GM19328 (cell line): ENCODE measurements at regions not wholly inside any gene's neighbourhood (a gene's known extent, or its start where the extent isn't known, plus 50 kb on each side); places are given as distances from the start of the nearest gene placed in this dataset.
"Not testable (repeated sequence)": the region's sequence is repeated elsewhere in the genome, so short reads cannot be mapped to it uniquely, and the experiment has no call there.

Experiments
- ATAC-seq: cut with Tn5 transposase; IDR thresholded peaks from one replicate; pipeline ENCODE4 v1.9.1; 2021; ENCODE audit warnings: mild to moderate bottlenecking, moderate library complexity; ENCODE audit not compliant: unreplicated experiment

DNA sequence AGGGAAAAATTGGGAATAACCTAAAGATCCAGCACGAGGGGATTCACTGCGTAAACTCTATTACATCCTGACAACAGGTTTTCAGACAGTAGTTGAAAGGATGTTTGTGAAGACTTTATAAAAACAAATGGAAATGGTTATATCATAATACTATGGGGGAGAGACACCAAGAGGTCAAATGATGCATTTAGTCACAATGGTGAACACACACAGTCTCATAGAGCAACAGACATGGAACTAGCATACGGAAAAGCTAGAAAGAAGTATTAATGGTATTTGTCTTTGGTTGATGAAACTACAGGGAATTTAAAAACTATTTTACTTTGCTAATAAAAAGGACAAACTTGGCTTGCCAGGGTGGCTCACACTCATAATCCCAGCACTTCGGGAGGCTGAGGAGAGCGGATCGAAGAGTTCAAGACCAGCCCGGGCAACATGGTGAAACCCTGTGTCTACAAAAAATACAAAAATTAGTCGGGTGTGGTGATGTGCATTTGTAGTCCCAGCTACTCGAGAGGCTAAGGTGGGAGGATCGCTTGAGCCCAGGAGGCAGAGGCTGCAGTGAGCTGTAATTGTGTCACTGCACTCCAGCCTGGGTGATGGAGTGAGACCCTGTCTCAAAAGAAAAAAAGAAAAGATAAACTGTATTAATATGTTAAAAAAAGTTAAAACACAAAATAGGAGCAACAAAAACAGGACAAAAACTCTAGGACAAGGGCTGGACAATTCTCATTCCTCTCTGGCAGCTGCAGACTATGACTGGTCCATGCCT is 94.8 kb downstream of the MYCN start:
- no peak for ATAC-seq

DNA sequence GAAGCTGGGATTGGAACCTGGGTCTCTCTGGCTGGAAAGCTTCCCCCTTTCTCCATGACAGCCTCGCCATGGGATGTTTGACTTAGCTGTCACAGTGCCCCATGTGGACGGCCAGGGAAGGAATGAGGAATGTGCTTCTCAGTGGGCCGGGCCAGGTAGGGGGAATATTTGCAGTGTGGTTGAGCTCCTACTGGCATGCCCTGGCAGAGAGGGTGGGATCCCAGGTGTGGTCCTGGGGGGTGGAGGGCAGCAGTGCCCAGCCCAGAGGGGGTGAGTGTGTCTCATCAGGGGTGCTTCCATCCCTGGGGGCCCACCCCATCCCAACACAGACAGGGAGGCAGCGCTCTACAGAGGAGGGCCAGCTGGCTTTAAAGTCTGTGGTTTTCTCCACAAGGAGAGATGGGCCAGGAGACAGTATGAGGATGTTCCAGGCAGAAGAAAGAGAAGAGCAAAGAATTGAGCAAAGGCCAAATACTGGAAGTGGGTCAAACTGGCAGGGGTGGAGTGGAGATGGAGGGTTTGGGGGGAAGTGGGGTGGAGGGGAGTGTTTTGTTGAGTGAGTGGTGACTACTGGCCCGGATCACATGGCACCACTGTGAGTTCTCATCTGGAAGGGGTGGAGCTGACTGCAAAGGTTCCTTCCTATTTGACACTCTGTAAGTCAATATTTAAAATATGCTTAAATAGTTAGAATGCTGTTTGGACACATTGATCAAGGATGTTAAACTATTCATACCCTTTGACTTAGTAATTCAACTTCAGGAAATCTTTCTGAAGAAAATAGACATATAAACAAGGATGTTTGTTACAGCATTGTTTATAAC is 94.0 kb downstream of the MYCN start:
- no peak for ATAC-seq

DNA sequence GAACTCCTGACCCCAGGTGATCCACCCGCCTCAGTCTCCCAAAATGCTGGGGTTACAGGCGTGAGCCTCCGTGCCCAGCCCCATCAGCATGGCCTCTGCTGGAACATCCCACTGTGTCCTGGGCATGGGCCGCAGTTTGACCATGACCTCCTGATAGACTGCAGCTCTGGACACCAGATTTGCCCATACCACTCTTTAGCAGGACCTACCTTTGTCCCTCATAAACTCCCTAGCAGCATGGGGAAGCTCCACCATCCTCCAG is 92.6 kb downstream of the MYCN start:
- no peak for ATAC-seq

DNA sequence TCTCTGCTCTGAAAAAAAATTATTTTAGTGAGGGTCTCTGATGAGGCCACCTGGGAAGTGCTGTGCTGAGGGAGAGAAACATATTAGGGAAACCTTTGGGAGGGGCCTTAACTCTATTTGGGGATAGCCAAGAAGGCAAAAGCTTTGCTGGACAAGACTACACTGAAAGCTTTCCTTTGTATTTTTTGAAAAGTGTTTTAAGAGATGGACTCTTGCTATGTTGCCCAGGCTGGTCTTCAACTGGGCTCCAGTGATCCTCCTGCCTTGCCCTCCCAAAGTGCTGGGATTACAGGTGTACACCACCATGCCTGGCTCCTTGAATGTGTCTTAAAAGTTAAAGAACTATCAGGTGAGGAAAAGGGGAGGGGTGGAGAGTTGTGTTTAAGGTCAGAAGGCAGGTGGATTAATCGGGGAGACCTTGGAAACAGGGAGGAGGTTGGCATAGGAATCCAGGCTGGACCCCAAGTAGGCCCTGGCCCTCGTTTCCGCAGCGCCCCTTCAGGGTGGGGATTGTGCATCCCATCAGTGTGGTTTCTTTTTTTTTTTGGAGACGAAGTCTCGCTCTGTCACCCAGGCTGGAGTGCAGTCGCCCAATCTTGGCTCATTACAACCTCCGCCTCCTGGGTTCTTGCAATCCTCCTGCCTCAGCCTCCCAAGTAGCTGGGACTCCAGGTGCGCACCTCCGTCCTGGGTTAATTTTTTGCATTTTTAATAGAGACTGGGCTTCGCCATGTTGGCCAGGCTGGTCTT is 92.1 kb downstream of the MYCN start:
- ATAC-seq: no peak

DNA sequence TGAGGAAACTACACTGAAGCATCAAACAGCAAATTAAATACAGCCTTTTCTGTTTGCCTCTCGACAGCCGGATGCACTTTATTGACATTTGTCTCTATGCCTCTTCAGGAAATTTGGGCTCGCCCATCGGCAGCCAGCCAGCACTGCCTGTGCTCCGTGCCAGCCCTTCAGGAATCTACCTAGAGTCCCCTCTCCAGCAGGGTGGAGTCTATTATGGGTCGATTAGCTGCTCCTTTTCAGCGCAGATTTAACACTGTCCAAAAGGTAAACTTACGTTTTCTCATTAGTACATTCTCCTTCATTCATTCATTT is 91.5 kb downstream of the MYCN start:
- no peak for ATAC-seq

DNA sequence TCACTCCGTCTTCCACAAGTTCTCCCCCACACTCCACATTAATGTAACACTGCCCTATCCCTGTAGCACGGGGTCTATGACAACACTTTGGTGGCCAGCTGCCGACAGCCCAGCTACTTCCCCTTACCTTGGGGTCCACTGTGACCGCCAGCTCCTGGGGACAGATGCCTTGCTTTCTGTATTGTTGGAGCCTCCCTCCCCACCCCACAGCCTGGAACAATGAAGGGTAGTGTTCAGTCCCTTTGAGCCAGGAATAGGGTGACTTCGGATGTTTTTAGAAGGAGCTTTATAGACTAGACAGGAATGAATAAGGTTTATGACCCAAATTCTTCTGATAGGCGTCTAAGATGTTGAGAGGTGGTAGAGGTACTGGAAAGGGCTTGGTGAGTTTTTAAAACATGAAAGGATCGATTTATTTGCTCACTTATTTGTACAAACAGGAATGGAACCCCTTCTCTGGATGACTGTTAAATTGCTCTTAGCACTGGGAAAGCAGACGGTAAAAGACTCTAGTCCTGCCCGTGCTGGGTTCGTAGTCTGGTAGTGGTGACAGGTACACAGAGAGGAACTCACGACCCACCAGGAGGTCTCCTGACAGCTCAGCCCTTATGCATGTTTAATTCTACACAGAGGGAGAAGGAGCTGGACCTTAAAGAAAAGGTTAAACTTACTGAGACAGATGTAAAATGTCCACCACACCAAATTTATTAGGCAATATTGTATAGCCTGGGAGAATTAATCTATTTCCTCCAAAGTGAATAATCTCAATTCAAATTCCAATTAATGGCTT is 90.9 kb downstream of the MYCN start:
- no peak for ATAC-seq

DNA sequence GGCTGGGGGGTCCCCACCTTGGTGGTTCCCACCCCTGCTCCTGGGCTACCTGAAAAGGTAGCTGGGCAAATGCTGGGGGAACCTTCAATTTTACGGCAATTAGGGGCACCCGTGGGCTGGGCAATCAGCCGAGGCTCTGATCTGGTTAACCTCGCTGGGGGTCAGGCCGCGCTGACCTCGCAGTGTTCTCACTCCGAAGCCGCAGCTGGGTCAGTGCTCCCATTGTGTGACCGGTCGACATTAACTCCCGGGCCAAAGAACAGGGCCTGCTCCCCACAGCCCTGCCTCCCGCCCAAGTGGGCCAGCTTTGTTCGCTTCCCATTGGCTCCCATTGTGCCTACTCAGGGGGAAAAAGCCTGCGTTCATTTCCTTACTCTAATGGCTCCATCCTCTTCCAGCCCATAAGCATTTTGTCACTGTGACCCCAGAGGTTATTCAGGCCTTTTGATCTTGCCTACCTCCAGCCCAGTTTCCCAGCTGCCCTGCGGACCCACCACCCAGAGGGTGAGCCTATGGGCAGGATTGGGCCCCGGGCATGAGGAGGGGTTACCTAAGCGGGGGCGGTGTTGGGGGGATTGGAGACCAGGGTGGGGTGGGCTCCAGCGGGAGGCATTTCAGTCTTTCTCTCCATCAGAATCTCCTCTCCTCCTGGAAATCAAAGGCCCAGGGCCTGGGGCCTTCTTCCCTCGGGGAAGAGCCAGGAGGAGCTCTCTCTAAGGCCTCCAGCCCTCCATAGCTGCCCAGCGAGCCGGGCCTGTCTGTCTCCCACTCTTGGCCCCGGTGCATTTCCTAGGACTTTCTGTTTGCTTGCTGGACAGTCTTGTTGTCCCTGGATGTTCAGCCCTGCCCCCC is 90.1 kb downstream of the MYCN start:
- ATAC-seq: no peak

DNA sequence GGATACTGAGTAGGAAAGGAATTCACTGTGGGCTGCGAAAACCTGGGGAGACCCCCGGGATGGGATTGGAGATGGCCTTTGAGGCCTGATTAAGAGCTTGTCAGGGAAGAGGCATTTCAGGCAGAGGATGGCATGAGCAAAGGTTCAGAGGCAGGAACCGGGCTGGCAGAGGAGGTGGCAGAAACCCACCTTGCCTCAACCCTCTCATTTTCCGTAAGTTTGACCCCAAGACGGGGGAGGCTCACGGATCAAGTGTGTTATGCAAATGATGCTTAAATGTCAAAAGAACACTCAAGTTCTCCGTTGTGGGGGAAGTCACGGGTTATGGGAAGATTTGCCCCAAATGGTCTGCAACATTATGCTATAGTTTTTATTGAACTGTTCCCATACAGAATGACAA is 88.3 kb downstream of the MYCN start:
- no peak for ATAC-seq

DNA sequence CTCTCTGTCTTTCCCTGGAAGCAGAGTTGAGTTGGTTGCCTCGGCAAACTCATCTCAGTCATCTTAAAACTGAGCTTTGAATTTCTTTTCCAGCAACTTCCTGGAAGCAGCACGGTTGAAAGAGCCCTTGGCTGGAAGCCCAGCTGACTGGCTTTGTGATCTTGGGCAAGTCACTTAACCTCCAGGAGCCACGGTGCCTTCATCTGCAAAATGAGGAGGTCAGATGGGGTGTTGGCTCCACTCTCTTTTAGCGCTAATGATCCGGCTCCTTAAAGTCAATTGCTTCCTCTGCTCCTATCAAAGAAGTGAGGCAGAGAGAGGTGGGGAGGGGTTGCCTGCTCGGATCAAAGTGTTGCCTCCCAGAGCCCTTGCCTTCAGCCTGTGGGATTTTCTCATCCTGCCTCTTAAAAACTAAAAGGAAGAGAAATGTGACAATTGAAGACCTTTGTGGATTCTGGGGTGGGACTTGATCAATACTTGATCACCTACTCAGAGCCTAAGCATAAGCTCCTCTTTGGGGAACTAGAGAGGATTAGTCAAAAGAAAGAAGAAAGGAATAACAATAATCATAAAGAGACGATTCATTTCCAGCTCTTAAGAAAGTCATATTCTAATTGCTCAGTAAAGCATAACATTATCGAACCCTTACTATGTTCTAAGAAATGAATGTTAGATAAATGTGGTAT is 86.6 kb downstream of the MYCN start:
- no peak for ATAC-seq

DNA sequence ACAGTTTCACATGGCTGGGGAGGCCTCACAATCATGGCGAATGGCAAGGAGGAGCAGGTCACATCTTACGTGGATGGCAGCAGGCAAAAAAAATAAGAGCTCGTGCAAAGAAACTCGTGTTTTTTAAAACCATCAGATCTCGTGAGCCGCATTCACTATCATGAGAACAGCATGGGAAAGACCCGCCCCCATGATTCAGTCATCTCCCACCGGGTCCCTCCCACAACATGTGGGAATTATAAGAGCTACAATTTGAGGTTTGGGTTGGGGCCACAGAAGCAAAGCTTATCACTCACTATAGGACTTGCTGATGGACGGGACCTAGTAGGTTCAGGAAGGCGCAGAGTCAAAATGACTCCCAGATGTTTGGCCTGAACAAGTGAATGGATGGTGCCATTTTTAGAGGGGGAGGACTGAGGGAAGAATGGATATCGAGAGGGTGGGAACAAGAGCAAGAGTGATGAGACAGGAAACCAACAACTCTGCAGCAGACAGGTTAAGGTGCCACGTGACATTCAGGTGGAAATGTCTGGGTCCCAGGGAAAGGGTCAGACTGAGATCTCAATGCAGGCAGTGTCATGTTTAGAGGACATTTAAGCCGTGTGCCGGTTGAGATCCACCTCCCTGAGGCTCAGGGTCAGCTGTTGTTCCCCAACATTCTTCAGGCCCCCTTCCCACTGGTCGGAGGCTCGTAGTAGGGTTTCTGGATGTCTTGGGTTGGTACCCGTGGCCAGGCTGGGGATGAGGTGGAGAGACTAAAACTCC is 85.7 kb downstream of the MYCN start:
- no peak for ATAC-seq

DNA sequence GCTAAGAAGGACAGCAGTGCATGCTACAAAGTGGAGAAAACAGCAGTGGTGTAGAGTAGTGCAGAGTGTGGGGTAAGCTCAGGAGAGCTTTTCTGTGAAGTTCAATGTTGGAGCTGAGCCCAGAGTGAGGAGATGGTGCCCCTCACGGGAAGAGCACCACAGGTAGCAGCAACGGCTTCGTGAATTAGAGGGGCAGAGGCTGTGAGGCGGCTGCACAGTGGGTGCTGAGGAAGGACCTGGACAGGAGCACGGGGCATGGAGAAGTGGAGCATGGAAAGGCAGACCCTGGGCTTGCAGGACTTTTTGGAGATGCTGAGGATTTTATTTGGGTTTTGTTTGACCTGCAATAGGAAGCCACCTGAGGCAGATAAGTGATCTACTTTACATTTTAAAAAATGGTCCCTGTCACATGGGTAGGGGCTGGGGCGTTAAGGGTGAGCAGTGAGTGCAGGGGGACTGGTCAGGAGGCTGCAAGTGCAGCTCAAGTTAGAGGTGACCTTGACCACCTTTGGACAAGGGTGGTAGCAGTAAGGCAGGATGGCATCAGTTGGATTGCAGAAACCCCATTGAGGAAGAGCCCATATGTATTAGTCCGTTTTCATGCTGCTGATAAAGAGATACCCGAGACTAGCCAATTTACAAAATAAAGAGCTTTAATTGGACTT is 85.0 kb downstream of the MYCN start:
- no peak for ATAC-seq

DNA sequence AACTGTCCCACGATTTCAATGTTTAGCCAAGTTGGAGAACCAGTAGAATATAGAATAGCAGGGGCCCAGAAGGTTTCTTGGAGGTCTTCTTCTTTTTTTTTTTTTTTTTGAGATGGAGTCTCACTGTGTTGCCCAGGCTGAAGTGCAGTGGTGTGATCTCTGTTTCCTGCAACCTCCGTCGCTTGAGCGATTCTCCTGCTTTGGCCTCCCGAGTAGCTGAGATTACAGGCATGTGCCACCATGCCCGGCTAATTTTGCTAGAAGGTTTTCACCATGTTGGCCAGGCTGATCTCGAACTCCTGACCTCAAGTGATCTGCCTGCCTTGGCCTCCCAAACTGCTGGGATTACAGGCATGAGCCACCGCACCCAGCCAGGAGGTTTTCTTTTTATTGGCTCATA is 84.3 kb downstream of the MYCN start:
- ATAC-seq: not testable (repeated sequence)

DNA sequence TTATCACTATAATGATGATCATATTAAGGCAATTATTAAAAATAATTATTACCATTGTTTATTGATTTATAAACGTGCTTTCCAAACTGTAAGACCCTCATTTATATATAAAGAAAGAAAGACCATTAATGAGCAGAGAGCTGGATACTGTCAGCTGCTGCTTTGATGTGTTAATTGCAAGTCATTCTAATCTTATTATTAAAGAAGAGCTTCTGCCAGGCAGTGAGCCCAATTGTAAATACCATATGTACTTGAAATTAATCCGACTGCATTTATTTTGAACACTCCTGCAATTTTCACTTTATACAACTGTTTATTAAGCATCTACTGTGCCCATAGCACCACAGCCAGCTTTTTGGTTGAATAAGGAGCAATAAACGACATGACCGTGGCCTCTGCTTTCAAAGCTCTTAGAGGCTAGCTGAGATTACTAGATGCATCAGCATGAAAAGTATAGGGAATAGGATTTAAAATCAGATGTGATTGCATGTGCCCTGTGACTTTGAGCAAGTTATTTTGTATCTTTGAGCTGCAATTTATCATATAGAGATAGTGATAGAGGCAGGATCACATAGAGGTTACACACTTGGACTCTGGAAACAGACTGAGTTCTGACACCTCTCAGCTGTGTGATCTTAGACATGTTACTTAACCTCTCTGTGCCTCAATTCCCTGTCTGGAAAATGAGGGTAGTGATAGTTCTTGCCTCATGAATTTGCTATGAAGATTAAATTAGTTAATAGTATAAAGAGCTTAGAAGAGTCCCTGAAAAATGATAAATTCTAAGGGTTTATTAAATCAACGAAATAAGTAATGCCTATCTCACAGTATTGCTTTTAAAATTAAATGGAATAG is 83.4 kb downstream of the MYCN start:
- ATAC-seq: no peak

DNA sequence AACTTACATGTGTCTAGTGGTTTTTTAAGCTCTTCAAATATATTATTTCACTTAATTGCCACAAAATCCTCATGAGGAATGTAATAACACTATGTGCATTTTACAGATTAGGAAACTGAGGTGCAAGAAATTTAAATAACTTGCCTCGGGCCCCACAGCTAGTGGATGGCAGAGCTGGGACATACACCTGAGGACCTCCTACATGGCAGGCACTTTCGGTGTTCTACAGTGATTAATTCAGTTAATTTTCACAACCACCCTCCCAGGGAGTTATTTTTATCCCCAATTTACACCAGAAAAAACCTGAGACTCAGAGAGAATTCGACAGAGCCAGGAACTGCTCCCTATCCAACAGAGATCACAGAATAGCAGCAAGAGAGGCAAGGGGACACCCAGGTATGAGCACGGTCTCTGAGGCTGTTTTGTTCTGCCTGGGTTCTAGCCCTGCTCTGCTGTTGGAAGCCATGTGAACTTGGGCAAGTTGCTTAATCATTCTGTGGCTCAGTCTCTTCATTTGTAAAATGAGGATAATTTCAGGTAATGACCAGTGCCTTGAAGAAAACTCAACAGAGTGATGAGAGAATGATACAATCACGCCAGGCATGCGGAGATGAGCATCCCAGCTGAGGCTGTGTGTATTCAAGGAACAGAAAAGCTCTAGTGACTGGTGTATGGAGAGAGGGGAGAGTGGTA is 82.3 kb downstream of the MYCN start:
- ATAC-seq: no peak

DNA sequence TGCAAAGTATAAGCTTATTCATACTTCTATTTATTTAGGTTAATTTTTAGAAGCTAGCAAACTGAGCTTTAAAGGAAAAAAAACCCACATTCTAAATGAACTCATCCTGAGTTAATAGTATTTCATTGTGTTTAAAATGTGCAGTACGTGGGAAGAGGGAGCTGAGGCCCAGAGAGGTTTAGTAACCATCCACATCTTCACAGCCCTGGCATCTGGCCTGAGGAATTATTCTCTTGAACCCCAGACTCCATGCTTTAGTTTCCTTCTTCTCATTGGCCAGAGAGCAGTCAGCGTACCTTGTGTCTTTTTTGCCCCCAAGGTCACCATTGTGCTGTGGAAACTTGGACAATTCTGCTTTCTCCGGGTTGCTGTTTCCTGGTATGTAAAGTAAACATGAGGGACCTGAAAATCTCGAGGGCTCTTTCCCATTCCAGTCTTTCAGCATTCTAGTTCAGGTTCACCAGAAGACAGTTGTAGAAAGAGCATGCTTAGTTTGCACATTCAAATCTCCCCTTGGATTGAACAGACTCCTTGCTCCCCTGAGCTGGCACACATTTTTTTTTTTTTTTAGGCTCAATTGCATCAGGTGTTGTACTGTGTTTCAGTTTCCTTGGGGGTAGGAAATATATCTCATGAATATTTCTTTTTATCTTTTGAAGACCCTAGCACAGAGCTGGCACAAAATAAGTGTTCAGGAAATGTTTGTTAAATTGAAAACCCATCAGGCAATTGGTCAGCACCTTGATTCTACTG is 81.4 kb downstream of the MYCN start:
- ATAC-seq: no peak

DNA sequence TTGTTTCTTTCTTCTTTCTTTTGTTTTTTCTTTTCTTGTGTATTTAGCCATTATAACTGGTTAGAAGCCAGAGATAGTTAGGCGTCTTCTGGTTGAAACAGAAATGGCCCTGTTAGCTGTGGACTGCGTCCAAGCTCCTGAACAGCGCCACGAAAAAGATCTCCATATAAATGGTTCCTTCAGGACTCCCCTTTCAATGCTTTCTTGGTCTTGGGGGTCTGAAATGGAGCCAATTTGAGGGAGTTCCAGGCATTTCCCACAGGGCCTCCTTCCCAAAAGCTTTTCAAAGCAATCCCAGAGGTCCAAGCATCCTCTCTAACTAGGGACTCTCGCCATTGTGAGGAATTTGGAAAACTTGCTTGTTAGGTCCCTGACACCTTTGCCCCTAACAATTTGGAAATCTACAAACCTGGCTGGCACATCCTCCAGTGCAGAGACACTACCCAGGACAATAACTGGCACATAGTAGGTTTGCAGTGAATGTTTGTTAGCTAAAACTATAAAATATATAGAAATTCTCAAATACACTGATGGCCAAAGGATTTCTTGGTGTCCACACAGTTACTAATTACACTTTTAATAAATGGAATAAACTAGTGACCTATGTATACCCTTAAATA is 80.1 kb downstream of the MYCN start:
- no peak for ATAC-seq
